A673 (cell line): ENCODE measurements at regions not wholly inside any gene's neighbourhood (a gene's known extent, or its start where the extent isn't known, plus 50 kb on each side); places are given as distances from the start of the nearest gene placed in this dataset.
"Not testable (repeated sequence)": the region's sequence is repeated elsewhere in the genome, so short reads cannot be mapped to it uniquely, and the experiment has no call there.

Source experiments
- BruUV-seq: library from RNA; stranded (reverse); fragments of 400-500 nt; replicated peaks from 2 replicates; lab custom pipeline; 2021; lab: Mats Ljungman, UMichigan
- CTCF ChIA-PET: fragments of 300-600 bp; sonication (Branson Sonifier 250); formaldehyde crosslinking; loops from one replicate; lab custom pipeline; 2022; ENCODE audit warnings: antibody characterized with exemption; lab: Charles Lee
- POLR2A ChIA-PET: fragments of 300-600 bp; sonication (Branson Sonifier 250); formaldehyde crosslinking; loops from one replicate; lab custom pipeline; 2022; ENCODE audit warnings: antibody characterized with exemption; ENCODE audit not compliant: low non-redundant PET; lab: Charles Lee
- DNase-seq: peaks from one replicate; pipeline ENCODE4 v3.0.0-alpha.2; 2015; ENCODE audit warnings: low spot score
- H3K27ac ChIP-seq: fragments of 200-600 bp; sonication (generic); 2 replicates; pipeline ENCODE4 v1.5.1; 2016; ENCODE audit warnings: mixed run types, low read depth, mild to moderate bottlenecking, mixed read lengths, antibody characterized with exemption, low read length; ENCODE audit not compliant: poor library complexity, severe bottlenecking
- H3K27me3 ChIP-seq: fragments of 200-600 bp; sonication (generic); replicated peaks from 2 replicates; pipeline ENCODE4 v1.6.1; 2017; ENCODE audit warnings: mixed run types, low read depth, mild to moderate bottlenecking, mixed read lengths, antibody characterized with exemption, low read length; ENCODE audit not compliant: insufficient read depth, poor library complexity
- H3K36me3 ChIP-seq: fragments of 200-600 bp; sonication (generic); 2 replicates; pipeline ENCODE4 v1.6.1; 2016; ENCODE audit warnings: mixed run types, mild to moderate bottlenecking, mixed read lengths, antibody characterized with exemption, low read length; ENCODE audit not compliant: insufficient read depth, poor library complexity, severe bottlenecking
- H3K4me1 ChIP-seq: fragments of 200-600 bp; sonication (generic); 2 replicates; pipeline ENCODE4 v1.6.1; 2017; ENCODE audit warnings: mixed run types, mild to moderate bottlenecking, mixed read lengths, antibody characterized with exemption, low read length; ENCODE audit not compliant: insufficient read depth, poor library complexity, severe bottlenecking
- H3K4me3 ChIP-seq: fragments of 200-600 bp; sonication (generic); 2 replicates; pipeline ENCODE4 v1.5.1; 2016; ENCODE audit warnings: low read depth, mixed run types, mild to moderate bottlenecking, mixed read lengths, low read length; ENCODE audit not compliant: poor library complexity, severe bottlenecking
- H3K9me3 ChIP-seq: fragments of 200-600 bp; sonication (generic); 2 replicates; pipeline ENCODE4 v1.6.1; 2016; ENCODE audit warnings: mixed run types, low read depth, mild to moderate bottlenecking, mixed read lengths, antibody characterized with exemption, low read length; ENCODE audit not compliant: poor library complexity, severe bottlenecking
- EZH2 ChIP-seq: fragments of 200-600 bp; sonication (generic); IDR thresholded peaks from 2 replicates; pipeline ENCODE4 v1.6.1; 2017; ENCODE audit warnings: borderline replicate concordance, low read depth, mild to moderate bottlenecking, mixed read lengths, antibody characterized with exemption, low read length; ENCODE audit not compliant: poor library complexity, severe bottlenecking
- intact Hi-C: fragments of 100-400 bp; cut with micrococcal nuclease; formaldehyde crosslinking; loops from one replicate; pipeline ENCODE4 v1.10.0; 2022; ENCODE audit not compliant: unreplicated experiment
- TF ChIP-seq, protein P1 (sequence below): fragments of 300-800, 200-600 bp; sonication (generic); conservative IDR thresholded peaks from 2 replicates; pipeline ENCODE4 v1.5.1; 2017; ENCODE audit warnings: low read depth, mild to moderate bottlenecking, antibody characterized with exemption, low read length, moderate library complexity, mixed read lengths

DNA sequence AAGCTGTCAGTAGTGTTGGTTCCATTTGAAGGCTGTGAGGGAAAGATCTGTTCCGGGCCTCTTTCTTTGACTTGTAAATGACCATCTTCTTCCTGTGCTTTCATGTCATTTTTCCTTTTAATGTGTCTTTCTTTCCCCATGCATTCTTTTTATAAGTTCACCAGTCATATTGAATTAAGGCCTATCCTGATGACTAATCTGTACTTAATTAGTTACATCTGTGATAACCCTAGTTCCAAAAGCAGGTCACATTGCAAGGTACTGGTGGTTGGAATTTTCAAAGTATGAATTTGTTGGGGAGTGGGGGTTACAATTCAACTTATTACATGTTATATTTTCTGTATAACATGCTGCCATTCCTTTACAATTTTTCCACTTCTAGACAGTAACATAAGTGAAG, 1642.1 kb upstream of the FLRT2 start:
- no TSS peak for BruUV-seq
- DNase-seq = peak; percentile 32
- H3K4me3 ChIP-seq = no peak overlapping the region
- H3K27me3 ChIP-seq = no peaks in the 10 kb centered on the region
- H3K36me3 ChIP-seq = no peaks in the 10 kb centered on the region
- ChIA-PET POLR2A (no interaction called here), CTCF (no interaction called here)
- H3K9me3 ChIP-seq = no peaks in the 10 kb centered on the region
- intact Hi-C loops = no loop called here
- TF ChIP-seq EZH2 = no peak
- TF ChIP-seq, protein P1, sequence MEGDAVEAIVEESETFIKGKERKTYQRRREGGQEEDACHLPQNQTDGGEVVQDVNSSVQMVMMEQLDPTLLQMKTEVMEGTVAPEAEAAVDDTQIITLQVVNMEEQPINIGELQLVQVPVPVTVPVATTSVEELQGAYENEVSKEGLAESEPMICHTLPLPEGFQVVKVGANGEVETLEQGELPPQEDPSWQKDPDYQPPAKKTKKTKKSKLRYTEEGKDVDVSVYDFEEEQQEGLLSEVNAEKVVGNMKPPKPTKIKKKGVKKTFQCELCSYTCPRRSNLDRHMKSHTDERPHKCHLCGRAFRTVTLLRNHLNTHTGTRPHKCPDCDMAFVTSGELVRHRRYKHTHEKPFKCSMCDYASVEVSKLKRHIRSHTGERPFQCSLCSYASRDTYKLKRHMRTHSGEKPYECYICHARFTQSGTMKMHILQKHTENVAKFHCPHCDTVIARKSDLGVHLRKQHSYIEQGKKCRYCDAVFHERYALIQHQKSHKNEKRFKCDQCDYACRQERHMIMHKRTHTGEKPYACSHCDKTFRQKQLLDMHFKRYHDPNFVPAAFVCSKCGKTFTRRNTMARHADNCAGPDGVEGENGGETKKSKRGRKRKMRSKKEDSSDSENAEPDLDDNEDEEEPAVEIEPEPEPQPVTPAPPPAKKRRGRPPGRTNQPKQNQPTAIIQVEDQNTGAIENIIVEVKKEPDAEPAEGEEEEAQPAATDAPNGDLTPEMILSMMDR = no peak
- no peak overlapping the region for H3K27ac ChIP-seq
- H3K4me1 ChIP-seq = peaks cover 4% of the 10 kb centered on the region

DNA sequence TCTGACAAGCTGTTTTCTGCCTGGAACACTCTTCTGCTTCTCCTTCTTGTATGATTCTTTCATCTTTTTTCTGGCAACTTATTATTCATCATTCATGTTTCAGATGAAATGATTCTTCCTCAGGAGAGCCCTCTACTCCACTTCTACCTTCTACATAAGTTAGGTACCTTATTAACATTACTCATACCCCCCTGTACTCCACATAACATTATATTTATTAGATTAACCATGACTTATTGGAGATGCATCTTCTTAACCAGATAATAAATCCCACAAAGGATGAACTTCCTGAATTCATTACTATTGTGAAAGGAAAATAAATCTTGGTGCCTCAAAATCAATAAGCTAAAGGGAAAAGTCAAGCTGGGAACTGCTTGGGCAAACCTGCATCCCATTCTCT, 1636.5 kb upstream of the FLRT2 start:
- Histone ChIP-seq H3K9me3 (no peaks in the 10 kb centered on the region), H3K27ac (no peak overlapping the region), H3K36me3 (no peaks in the 10 kb centered on the region), H3K27me3 (no peaks in the 10 kb centered on the region), H3K4me1 (no peaks in the 10 kb centered on the region), H3K4me3 (no peak overlapping the region)
- ChIA-PET CTCF (no interaction called here), POLR2A (no interaction called here)
- intact Hi-C loops = no loop called here
- BruUV-seq = no TSS peak
- TF ChIP-seq EZH2 = no peak
- TF ChIP-seq, protein P1 = no peak
- no peak for DNase-seq

DNA sequence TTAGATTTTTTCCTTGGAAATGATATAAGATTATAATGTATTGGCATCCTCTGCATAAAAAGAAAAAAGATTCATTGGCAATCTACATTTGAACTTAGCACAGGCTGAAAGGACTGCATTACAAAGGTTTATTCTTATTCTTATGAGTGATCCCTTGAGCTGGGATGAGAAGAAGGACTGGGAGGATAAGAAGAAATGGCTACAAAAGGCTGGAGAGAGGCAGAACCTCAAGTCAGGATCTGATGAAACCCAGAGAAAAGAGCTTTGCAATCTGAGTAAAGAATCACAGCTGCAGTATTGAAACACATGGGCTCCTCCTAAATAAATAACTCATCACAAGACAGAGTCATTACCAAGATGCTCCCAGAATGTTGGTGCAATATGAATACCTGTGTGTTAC, 1635.4 kb upstream of the FLRT2 start:
- DNase-seq = no peak
- intact Hi-C loops = no loop called here

DNA sequence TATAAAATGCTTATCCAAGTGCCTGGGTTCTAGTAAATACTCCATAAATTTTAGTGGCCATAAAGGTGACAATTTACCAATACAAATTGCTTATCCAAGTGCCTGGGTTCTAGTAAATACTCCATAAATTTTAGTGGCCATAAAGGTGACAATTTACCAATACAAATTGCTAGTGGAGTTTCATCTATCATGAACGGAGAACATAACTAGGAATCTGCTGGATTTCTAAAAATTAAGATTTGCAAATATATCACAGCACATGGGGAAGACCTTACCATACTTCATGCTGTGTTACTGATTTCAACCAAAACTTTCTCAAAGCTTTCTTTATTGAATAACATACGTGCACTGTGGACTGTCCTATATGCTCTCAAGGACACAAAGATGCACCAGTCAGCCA, 1631.4 kb upstream of the FLRT2 start:
- H3K4me3 ChIP-seq, POLR2A ChIA-PET, BruUV-seq, intact Hi-C loops, H3K36me3 ChIP-seq, H3K27ac ChIP-seq, H3K27me3 ChIP-seq, DNase-seq, CTCF ChIA-PET, H3K4me1 ChIP-seq, H3K9me3 ChIP-seq: not testable (repeated sequence)

More for the DNA sequence above, 1635.4 kb upstream of the FLRT2 start:
- H3K4me1 ChIP-seq = no peaks in the 10 kb centered on the region
- POLR2A ChIA-PET = no interaction called here
- no peaks in the 10 kb centered on the region for H3K27me3 ChIP-seq
- no TSS peak for BruUV-seq
- H3K36me3 ChIP-seq = no peaks in the 10 kb centered on the region
- H3K4me3 ChIP-seq = no peak overlapping the region
- no peaks in the 10 kb centered on the region for H3K9me3 ChIP-seq
- CTCF ChIA-PET = no interaction called here
- no peak overlapping the region for H3K27ac ChIP-seq
- TF ChIP-seq, protein P1 = no peak
